OCI-LY7 (cell line): ENCODE measurements at regions not wholly inside any gene's neighbourhood (a gene's known extent, or its start where the extent isn't known, plus 50 kb on each side); places are given as distances from the start of the nearest gene placed in this dataset.

Experiments
- CTCF ChIP-seq: fragments of 200-600 bp; sonication (generic); conservative IDR thresholded peaks from 2 replicates; pipeline ENCODE4 v1.5.1; 2014; ENCODE audit warnings: mild to moderate bottlenecking, antibody characterized with exemption, low read length, moderate library complexity, mixed read lengths
- EZH2phosphoT487 ChIP-seq: fragments of 200-600 bp; sonication (generic); IDR thresholded peaks from 2 replicates; pipeline ENCODE4 v1.6.1; 2018; ENCODE audit warnings: low read depth, borderline replicate concordance, mild to moderate bottlenecking, mixed run types, antibody characterized with exemption, low read length, moderate library complexity, mixed read lengths

DNA sequence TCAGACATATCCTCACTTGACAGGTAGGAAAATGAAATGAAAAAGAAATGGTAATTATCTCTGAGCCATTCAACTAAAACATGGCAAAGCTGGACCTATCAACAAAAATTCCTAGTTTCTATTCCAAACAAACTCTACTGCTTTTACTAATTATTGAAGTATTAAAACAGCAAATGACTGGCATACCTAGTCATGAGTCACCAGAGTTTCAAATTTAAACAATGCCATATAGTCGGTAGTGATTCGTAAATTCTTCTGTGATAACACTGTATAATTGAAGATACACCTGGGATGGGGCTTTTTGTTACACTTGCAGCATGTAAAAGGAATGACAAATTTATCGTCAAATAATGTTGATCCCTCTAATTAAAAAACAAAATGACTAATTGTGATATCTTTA lies 153.1 kb upstream of the THUMPD2 start:
- TF ChIP-seq CTCF (no peak), EZH2phosphoT487 (no peak)
